OCI-LY7 (cell line): ENCODE measurements at regions not wholly inside any gene's neighbourhood (a gene's known extent, or its start where the extent isn't known, plus 50 kb on each side); places are given as distances from the start of the nearest gene placed in this dataset.
A peak's percentile ranks its signal among the peaks of the same experiment; 100 is the strongest.

ENCODE experiments used
- BruUV-seq: library from RNA; stranded (reverse); fragments of 400-500 nt; replicated peaks from 2 replicates; lab custom pipeline; 2021; lab: Mats Ljungman, UMichigan
- CTCF ChIA-PET: fragments of 300-600 bp; sonication (Branson Sonifier 250); formaldehyde crosslinking; loops from one replicate; lab custom pipeline; 2022; ENCODE audit warnings: antibody characterized with exemption; ENCODE audit not compliant: unreplicated experiment; lab: Charles Lee
- POLR2A ChIA-PET: fragments of 300-600 bp; sonication (Branson Sonifier 250); formaldehyde crosslinking; loops from one replicate; lab custom pipeline; 2022; ENCODE audit warnings: antibody characterized with exemption; lab: Charles Lee
- DNase-seq: peaks from one replicate; pipeline ENCODE4 v3.0.0-alpha.2; 2015; ENCODE audit warnings: low spot score
- H2AFZ ChIP-seq: fragments of 200-600 bp; sonication (generic), shearing (Covaris generic); 2 replicates; pipeline ENCODE4 v1.6.1; 2014; ENCODE audit warnings: mild to moderate bottlenecking, antibody characterized with exemption, low read length, moderate library complexity
- H3K27ac ChIP-seq: fragments of 200-600 bp; sonication (generic); 2 replicates; pipeline ENCODE4 v1.5.1; 2014; ENCODE audit warnings: mixed run types, low read depth, mild to moderate bottlenecking, moderate library complexity, low read length, inconsistent platforms; ENCODE audit not compliant: poor library complexity, severe bottlenecking
- H3K36me3 ChIP-seq: fragments of 200-600 bp; sonication (generic); 2 replicates; pipeline ENCODE4 v1.6.1; 2014; ENCODE audit warnings: mild to moderate bottlenecking, antibody characterized with exemption, low read length, moderate library complexity, mixed read lengths; ENCODE audit not compliant: insufficient read depth
- H3K4me1 ChIP-seq: fragments of 200-600 bp; sonication (generic); 2 replicates; pipeline ENCODE4 v1.5.1; 2014; ENCODE audit warnings: mild to moderate bottlenecking, low read length; ENCODE audit not compliant: insufficient read depth, poor library complexity, severe bottlenecking
- H3K4me2 ChIP-seq: fragments of 200-600 bp; sonication (generic); 2 replicates; pipeline ENCODE4 v1.6.1; 2014; ENCODE audit warnings: mild to moderate bottlenecking, low read length
- H3K4me3 ChIP-seq: fragments of 200-600 bp; sonication (generic); 2 replicates; pipeline ENCODE4 v1.5.1; 2014; ENCODE audit warnings: mild to moderate bottlenecking, low read depth, low read length; ENCODE audit not compliant: poor library complexity, severe bottlenecking
- H3K79me2 ChIP-seq: fragments of 200-600 bp; sonication (generic); 2 replicates; pipeline ENCODE4 v1.6.1; 2016; ENCODE audit warnings: low read depth, mild to moderate bottlenecking, low read length, moderate library complexity, mixed read lengths; ENCODE audit not compliant: insufficient read depth
- H3K9me2 ChIP-seq: fragments of 200-600 bp; sonication (generic); 2 replicates; pipeline ENCODE4 v1.6.1; 2016; ENCODE audit warnings: mild to moderate bottlenecking, low read length, mixed read lengths; ENCODE audit not compliant: insufficient read depth
- H3K9me3 ChIP-seq: fragments of 200-600 bp; sonication (generic); 2 replicates; pipeline ENCODE4 v1.6.1; 2014; ENCODE audit warnings: mild to moderate bottlenecking, mixed run types, low read length, mixed read lengths
- H4K20me1 ChIP-seq: fragments of 200-600 bp; sonication (generic); 2 replicates; pipeline ENCODE4 v1.6.1; 2014; ENCODE audit warnings: mild to moderate bottlenecking, antibody characterized with exemption, low read length, moderate library complexity, mixed read lengths; ENCODE audit not compliant: insufficient read depth
- EZH2phosphoT487 ChIP-seq: fragments of 200-600 bp; sonication (generic); IDR thresholded peaks from 2 replicates; pipeline ENCODE4 v1.6.1; 2018; ENCODE audit warnings: low read depth, borderline replicate concordance, mild to moderate bottlenecking, mixed run types, antibody characterized with exemption, low read length, moderate library complexity, mixed read lengths
- intact Hi-C: fragments of 100-400 bp; cut with micrococcal nuclease; formaldehyde crosslinking; loops from one replicate; pipeline ENCODE4 v1.10.0; 2022; ENCODE audit not compliant: unreplicated experiment
- TF ChIP-seq, protein P1 (sequence below): fragments of 200-600 bp; sonication (generic); conservative IDR thresholded peaks from 2 replicates; pipeline ENCODE4 v1.5.1; 2014; ENCODE audit warnings: mild to moderate bottlenecking, antibody characterized with exemption, low read length, moderate library complexity, mixed read lengths

DNA sequence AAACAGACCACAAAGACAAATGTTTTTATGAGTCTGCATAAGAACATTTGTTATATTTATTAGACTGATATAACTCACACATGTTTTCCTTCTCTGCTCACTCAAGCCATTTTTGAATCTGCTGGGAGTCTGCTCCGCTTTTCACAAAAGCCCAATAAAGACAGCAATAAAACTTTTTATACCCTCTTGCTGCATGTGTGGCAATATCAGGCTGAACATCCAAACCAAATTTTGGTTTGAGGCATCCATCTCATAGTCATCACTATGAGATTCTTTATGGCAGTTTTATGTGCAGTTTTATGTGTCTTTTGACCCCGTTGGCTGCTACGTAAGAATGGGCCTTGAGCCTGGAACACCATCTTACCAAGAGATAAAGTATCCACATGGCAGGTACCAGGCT lies 1276.8 kb upstream of the ADGRB3 start:
- H3K4me2 ChIP-seq = no peak overlapping the region
- H3K27ac ChIP-seq = no peak overlapping the region
- DNase-seq = no peak
- ChIA-PET POLR2A (no interaction called here), CTCF (no interaction called here)
- TF ChIP-seq EZH2phosphoT487 = no peak
- TF ChIP-seq, protein P1, sequence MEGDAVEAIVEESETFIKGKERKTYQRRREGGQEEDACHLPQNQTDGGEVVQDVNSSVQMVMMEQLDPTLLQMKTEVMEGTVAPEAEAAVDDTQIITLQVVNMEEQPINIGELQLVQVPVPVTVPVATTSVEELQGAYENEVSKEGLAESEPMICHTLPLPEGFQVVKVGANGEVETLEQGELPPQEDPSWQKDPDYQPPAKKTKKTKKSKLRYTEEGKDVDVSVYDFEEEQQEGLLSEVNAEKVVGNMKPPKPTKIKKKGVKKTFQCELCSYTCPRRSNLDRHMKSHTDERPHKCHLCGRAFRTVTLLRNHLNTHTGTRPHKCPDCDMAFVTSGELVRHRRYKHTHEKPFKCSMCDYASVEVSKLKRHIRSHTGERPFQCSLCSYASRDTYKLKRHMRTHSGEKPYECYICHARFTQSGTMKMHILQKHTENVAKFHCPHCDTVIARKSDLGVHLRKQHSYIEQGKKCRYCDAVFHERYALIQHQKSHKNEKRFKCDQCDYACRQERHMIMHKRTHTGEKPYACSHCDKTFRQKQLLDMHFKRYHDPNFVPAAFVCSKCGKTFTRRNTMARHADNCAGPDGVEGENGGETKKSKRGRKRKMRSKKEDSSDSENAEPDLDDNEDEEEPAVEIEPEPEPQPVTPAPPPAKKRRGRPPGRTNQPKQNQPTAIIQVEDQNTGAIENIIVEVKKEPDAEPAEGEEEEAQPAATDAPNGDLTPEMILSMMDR = no peak
- H3K9me2 ChIP-seq = no peaks in the 10 kb centered on the region
- H3K9me3 ChIP-seq = no peaks in the 10 kb centered on the region
- H3K4me1 ChIP-seq = no peaks in the 10 kb centered on the region
- no peak overlapping the region for H2AFZ ChIP-seq
- intact Hi-C loops = no loop called here
- no peaks in the 10 kb centered on the region for H3K79me2 ChIP-seq
- BruUV-seq = no TSS peak
- no peak overlapping the region for H3K4me3 ChIP-seq
- H4K20me1 ChIP-seq = no peaks in the 10 kb centered on the region
- H3K36me3 ChIP-seq = no peaks in the 10 kb centered on the region

DNA sequence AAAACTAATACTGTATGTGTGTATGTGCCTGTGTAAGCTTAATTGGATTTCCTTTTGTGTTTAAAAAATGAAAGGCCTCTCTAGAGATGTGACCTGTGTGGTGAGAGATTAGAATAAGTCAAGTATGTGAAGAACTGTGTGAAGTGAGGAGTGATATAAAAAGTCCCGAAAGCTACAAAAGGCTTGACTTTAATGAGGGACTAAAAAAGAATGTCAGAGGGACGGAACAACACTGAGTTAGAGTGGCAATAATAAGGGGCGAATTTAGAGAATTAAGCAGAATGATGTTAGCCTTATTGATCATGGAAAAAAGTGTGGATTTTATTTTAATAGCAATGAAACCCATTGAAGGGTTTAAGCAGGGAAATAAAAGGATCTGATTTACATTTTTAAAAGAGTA lies 1281.2 kb upstream of the ADGRB3 start:
- Histone ChIP-seq H2AFZ (peak overlapping the region; percentile 34), H3K4me1 (no peaks in the 10 kb centered on the region), H3K36me3 (no peaks in the 10 kb centered on the region), H3K27ac (no peak overlapping the region), H4K20me1 (no peaks in the 10 kb centered on the region), H3K4me3 (no peak overlapping the region), H3K9me2 (no peaks in the 10 kb centered on the region), H3K4me2 (no peak overlapping the region), H3K79me2 (no peaks in the 10 kb centered on the region), H3K9me3 (no peaks in the 10 kb centered on the region)
- ChIA-PET CTCF (no interaction called here), POLR2A (interaction anchor here (1.1 kb wide), 1 partner anchor 465 kb away, joined by 6 read pairs; no protein-coding TSS in a partner anchor)
- DNase-seq = no peak
- intact Hi-C loops = no loop called here
- no TSS peak for BruUV-seq
- TF ChIP-seq, protein P1 = no peak
- TF ChIP-seq EZH2phosphoT487 = no peak

DNA sequence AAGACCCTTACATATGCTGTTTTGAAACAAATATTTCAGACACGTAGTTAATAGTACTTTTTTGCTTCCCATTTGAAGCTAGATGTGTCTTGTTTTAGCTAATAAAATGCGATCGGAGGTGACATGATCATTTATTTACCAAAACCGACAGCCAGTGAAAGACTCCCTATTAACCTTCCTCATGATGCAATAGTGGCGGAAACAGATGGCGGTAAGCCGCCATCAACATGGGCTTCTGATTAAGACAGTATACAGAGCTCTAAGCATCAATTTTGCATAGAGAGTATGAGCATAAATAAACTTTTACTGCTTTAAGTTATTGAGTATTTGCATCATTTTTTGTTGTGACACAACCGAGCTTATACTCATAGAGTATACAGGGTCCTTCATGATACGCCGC lies 1282.4 kb upstream of the ADGRB3 start:
- CTCF ChIA-PET = no interaction called here
- Histone ChIP-seq H3K4me2 (no peak overlapping the region), H2AFZ (no peak overlapping the region), H3K9me2 (no peaks in the 10 kb centered on the region), H3K4me1 (no peaks in the 10 kb centered on the region), H3K9me3 (no peaks in the 10 kb centered on the region), H4K20me1 (no peaks in the 10 kb centered on the region), H3K36me3 (no peaks in the 10 kb centered on the region), H3K79me2 (no peaks in the 10 kb centered on the region), H3K4me3 (no peak overlapping the region), H3K27ac (no peak overlapping the region)
- no TSS peak for BruUV-seq
- no peak for TF ChIP-seq EZH2phosphoT487
- TF ChIP-seq, protein P1 = no peak
- intact Hi-C loops = no loop called here
- POLR2A ChIA-PET = interaction anchor here (0.6 kb wide), 1 partner anchor 359 kb away, joined by 3 read pairs; no protein-coding TSS in a partner anchor
- no peak for DNase-seq
